ENCODE measurements at regions not wholly inside any gene's neighbourhood (a gene's known extent, or its start where the extent isn't known, plus 50 kb on each side); places are given as distances from the start of the nearest gene placed in this dataset.
"Not testable (repeated sequence)": the region's sequence is repeated elsewhere in the genome, so short reads cannot be mapped to it uniquely, and the experiment has no call there.

DNA sequence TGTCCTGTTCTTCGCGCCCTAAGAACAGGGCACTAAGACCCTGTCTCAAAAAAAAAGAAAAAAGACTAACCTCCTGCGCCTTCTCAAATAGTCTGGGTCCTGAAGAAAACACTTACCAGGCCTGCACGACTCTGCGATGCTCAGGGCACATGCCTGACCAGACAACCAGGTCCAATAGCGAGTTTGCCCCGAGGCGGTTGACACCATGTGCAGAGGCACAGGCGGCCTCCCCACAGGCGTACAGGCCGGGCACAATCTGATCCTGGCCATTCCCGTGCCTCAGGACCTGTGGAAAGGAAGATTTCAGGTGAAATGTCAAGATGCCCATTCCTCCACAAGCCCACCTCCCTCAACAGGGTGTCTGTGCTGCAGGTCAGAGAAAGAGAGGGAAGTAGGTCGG is 65.9 kb upstream of the TNK2 start:
- not testable (repeated sequence) for DNase-seq (ENCODE audit: low read depth in 1 of 2, low spot score in 1 of 2)

DNA sequence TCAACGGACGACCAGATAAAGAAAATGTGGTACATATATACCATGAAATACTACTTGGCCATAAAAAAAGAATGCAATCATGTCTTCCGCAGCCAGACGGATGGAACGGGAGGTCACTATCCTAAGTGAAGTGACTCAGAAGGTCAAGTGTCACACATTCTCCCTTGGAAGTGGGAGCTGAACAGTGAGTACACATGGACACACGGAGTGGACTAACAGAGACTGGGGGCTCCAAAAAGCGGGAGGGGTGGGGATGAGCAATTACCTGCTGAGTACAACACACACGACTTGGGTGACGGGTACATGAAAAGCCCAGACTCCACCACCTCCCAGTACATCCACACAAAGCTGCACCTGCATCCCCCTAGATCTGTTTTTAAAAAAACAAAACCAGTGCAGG is 62.5 kb upstream of the TNK2 start:
- DNase-seq (ENCODE audit: low read depth in 1 of 2, low spot score in 1 of 2): not testable (repeated sequence)

DNA sequence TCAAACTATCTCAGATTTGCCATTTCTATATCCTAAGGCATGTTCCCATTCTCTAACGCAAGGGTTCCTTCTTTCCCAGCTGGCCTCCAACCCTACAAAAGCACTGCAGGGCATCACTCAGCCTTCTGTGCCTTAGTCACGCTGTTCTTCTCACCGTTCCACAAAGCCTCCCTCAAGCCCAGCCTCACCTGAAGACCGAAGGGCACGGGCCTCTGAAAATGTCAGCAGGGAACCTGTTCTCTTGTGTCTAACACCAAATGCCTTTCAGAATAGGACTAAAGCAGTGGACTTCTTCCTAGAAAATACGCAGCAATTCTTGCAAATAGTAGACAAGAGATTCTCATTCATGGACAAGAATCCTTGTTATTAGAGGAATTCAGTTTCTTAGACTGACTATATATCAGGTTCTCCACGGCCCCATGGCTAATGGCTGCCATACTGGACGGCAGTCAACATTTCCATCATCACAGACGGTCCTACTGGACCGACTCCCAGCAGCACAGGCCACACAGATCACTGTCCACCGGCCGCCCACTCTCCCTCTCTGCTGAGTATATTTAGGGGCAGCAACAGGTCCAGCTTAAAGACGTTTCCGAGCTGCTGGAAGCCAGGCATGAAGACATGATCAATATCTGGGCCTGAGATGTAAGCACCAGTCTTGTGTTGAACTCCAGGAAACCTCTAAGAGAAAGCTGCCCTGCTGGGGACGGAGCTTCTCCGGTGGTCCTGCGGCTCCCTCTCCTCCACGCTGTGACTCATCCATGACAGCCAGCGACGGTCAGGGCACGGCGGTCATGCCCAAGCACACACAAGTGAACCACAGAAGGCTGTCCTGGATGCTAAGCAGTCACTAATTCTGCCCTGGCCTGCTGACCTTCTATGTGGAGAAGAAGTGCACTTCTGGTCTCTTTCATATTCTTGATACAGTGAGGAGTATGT is 61.8 kb upstream of the TNK2 start:
- DNase-seq (ENCODE audit: low read depth in 1 of 2, low spot score in 1 of 2): not testable (repeated sequence)

DNA sequence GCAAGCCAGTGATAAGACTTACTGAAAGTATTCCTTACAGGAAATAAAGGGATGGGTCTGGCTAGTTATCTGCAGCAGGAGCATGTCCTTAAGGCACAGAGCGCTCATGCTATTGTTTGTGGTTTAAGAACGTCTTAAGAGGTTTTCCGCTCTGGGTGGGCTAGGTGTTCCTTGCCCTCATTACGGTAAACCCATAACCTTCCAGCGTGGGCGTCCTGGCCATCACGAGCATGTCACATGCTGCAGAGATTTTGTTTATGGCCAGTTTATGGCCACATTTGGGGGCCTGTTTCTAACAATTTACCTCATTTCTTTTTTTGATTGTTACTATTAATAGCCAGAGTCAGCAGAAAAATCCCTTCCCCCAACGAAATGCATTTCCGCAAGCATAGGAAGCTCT is 61.0 kb upstream of the TNK2 start:
- DNase-seq (ENCODE audit: low read depth in 1 of 2, low spot score in 1 of 2): not testable (repeated sequence)

DNA sequence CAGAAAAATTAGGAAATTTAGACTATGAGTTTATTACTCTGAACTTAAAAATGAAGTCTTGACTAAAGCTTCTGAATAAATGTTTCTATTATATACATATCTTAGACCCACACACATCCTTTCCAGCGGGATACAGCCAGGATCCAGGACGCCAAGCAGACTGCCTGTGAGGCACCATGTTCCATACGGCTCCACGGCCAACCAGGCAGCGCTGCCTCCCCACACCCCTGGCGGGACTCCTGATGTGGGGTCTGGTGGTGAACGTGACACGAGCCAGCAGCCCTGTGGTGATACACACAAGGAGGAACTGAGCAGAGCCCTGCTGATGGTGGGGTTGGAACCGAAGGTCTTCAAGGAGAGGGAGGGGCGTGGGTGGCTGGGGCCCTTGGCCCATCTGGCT is 59.8 kb upstream of the TNK2 start:
- DNase-seq (ENCODE audit: low read depth in 1 of 2, low spot score in 1 of 2): not testable (repeated sequence)

DNA sequence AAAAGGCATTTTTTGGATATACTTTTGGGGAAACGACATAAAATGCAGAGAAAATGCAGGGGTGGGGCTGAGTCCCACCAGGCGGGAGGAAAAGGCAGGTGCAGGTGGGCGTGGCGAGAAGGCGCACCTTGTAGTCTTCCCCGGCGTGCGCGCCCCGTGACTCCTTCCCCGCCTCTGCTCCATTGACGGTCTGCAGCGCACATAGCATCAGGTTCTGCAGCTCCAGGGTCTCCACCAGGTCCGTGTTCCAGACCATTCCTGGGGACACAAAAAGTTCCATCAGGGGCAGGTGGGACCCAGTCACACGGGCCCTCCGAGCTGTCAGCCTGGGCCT is 59.0 kb upstream of the TNK2 start:
- not testable (repeated sequence) for DNase-seq (ENCODE audit: low read depth in 1 of 2, low spot score in 1 of 2)

DNA sequence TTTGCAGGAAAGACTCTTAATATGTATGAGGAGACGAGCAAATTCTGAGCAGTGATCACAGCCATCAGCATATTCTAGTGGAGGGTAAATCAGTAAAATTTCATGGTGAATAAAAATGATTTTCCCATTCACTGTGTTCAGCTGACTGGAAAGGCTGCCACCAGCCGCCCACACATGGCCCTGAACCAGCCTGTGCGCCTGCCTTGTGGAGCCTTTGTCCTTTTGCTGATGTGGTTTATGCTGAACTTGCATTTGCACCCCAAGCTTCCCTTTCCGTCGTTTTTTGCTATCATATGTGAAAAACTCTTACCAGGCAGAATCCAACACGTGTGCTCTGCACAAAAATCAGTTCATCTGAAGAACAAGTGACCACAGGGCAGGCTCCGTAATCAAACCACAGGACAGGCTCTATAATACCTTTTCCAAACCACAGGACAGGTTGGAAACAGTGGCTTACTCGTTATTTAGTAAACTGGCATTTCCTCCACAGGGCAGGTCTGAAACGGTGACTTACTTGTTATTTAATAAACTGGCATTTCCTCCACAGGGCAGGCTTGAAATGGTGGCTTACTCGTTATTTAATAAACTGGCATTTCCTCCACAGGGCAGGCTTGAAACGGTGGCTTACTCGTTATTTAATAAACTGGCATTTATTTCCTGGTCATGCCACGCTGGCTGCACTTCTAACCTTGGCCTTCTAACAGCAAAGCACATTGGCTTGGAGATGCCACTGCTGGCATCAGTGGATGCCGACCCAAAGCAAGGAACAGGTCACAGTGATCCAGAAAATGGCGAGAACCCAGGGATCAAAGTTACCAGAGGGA is 58.4 kb upstream of the TNK2 start:
- DNase-seq (ENCODE audit: low read depth in 1 of 2, low spot score in 1 of 2): not testable (repeated sequence)

DNA sequence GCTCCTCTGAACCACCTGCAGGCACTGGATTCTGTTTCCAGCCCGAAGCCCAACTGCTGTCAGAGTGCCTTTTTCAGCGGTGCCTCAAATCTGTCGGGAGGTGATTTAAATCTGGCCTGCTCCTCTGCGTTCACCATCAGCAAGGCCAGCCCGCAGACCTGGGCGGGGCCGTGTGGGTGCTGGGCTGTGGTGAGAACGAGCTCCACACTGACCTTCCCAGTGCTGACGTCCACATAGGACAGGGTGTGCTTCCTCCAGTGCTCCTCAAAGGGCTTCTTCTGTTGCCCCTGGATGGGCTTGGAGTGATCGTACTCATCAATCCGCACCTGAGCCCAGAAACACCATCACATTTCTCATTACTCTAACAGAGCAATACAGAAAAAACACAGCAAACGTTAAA is 56.9 kb upstream of the TNK2 start:
- DNase-seq (ENCODE audit: low read depth in 1 of 2, low spot score in 1 of 2): not testable (repeated sequence)

DNA sequence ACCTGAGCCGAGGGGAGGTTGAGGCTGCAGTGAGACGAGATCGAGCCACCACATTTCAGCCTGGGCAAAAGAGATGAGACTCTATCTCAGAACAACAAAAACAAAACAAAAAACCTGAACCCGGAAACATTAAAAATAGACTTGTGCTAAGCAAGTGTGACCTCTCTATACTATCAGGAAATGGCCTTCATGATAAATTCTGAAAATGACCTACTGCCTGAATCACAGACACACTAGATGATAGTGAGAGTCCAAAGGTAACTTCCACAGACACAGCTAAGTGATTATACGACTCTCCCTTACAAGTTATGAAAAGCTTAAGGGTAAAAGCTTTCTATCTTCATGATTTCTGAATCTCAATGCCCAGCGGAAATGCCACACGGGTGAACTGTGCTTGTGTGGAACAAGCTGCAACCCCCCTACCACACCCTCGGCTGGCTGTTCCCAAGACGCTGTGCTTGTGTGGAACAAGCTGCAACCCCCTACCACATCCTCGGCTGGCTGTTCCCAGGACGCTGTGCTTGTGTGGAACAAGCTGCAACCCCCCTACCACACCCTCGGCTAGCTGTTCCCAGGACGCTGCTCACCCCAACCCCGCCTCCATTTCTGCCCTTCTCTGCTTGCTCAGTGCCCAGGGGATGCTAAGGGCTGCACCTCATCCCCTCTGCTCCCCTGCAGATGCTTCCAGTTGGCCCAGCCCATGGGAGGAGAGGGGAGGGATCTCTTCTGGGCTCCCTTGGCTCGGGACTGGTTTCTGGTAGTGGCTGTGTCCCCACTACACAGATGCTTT is 56.2 kb upstream of the TNK2 start:
- not testable (repeated sequence) for DNase-seq (ENCODE audit: low read depth in 1 of 2, low spot score in 1 of 2)

DNA sequence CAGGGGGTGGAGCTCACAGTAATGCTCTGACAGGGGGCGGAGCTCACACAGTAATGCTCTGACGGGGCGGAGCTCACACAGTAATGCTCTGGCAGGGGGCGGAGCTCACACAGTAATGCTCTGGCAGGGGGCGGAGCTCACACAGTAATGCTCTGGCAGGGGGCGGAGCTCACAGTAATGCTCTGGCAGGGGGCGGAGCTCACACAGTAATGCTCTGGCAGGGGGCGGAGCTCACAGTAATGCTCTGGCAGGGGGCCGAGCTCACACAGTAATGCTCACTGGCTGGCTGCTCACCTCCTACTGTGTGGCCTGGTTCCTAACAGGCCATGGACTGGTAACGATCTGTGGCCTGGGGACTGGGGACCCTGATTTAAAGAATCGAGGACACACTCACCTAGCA is 53.9 kb upstream of the TNK2 start:
- not testable (repeated sequence) for DNase-seq (ENCODE audit: low read depth in 1 of 2, low spot score in 1 of 2)

DNA sequence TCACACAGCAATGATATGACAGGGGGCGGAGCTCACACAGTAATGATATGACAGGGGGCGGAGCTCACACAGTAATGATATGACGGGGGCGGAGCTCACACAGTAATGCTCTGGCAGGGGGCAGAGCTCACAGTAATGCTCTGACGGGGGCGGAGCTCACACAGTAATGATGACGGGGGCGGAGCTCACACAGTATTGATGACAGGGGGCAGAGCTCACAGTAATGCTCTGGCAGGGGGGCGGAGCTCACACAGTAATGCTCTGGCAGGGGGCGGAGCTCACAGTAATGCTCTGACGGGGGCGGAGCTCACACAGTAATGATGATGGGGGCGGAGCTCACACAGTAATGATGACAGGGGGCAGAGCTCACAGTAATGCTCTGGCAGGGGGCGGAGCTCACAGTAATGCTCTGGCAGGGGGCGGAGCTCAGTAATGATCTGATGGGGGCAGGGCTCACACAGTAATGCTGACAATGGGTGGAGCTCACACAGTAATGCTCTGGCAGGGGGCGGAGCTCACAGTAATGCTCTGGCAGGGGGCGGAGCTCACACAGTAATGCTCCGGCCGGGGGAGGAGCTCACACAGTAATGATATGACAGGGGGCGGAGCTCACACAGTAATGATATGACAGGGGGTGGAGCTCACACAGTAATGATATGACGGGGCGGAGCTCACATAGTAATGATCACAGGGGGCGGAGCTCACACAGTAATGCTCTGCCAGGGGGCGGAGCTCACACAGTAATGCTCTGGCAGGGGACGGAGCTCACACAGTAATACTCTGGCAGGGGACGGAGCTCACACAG is 52.8 kb upstream of the TNK2 start:
- not testable (repeated sequence) for DNase-seq (ENCODE audit: low read depth in 1 of 2, low spot score in 1 of 2)

DNA sequence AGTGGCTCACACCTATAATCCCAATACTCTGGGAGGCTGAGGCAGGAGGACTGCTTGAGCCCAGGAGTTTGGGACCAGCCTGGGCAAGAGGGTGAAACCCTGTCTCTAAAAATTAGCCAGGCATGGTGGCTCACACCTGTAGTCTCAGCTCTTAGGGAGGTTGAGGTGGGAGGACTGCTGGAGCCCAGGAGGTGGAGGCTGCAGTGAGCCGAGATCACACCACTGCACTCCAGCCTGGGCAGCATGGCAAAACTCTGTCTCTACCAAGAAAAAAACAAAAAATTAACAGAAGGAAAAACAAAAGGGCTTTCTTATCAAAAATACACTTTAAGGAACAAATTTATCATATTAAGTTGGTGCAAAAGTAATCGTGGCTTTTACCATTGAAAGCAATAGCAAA is 51.8 kb upstream of the TNK2 start:
- not testable (repeated sequence) for DNase-seq (ENCODE audit: low read depth in 1 of 2, low spot score in 1 of 2)

DNA sequence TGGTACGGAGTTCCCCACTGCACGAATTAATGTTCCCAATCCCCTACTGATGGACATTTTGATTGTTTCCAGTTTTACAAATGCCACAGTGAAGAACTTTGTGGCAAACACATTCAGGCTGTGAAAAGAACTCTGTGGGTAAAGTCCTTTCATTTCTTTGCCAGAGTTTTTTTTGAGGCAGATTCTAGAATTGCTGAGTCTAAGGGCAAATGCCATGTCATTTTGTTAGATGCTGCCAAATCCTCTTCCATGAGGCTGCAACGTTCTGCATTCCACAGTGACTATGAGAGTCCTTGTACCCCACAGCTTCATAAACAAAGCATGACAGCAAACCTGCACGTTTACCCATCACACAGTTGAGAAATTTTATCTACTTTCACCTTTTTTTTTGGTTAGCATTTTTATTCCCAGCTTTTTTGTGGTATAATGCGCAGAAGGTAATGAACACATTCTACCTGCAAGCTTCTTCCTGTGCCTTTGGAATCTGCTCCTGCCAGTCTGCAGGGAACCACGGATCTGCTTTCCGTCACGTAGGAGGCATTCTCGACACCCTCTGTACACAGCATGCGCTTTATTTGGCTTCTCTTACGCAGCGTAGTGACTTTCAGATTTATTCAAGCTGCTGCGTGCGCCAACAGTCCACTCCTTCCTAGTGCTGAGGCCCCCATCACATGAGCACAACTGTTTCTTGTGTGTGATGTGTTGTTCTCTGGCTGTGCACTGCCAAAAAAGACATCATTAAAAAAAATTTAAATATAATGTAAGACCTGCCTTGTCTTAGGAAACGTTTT is 51.2 kb upstream of the TNK2 start:
- not testable (repeated sequence) for DNase-seq (ENCODE audit: low read depth in 1 of 2, low spot score in 1 of 2)

DNA sequence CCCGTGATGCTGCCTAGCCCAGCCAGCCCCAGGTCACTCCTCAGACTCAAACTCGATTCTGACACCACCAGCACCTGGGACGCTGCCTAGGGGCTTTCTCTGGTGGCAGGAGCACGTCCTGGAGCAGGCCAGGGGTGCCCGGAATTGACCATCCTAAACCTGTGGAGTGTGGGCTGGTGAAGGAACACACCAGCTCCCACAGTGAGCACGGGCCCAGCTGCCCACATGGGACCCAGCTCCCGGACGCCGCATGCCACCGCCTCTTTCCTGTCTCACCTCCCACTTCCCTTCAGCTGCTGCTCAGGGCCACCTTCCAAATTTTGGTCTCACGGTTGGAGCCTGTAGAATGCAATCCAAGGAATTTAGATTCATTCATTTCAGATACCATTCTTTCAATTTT is 50.4 kb upstream of the TNK2 start:
- not testable (repeated sequence) for DNase-seq (ENCODE audit: low read depth in 1 of 2, low spot score in 1 of 2)
